Hepatocyte (in vitro differentiated cells): ENCODE measurements at regions not wholly inside any gene's neighbourhood (a gene's known extent, or its start where the extent isn't known, plus 50 kb on each side); places are given as distances from the start of the nearest gene placed in this dataset.

Experiments
- DNase-seq: peaks from one replicate; pipeline ENCODE4 v3.0.0-alpha.2; 2016; ENCODE audit warnings: low spot score
- H2AFZ ChIP-seq: fragments of 200-600 bp; sonication (generic); 2 replicates; pipeline ENCODE4 v1.6.0; 2016; ENCODE audit warnings: antibody characterized with exemption, mild to moderate bottlenecking
- H3K27ac ChIP-seq: fragments of 200-600 bp; sonication (generic); 2 replicates; pipeline ENCODE4 v1.5.1; 2016; ENCODE audit warnings: mild to moderate bottlenecking
- H3K27me3 ChIP-seq: fragments of 200-600 bp; sonication (generic); 2 replicates; pipeline ENCODE4 v1.6.1; 2016
- H3K36me3 ChIP-seq: fragments of 200-600 bp; sonication (generic); replicated peaks from 2 replicates; pipeline ENCODE4 v1.5.1; 2016; ENCODE audit warnings: low read depth; ENCODE audit not compliant: insufficient read depth
- H3K4me1 ChIP-seq: fragments of 200-600 bp; sonication (generic); 2 replicates; pipeline ENCODE4 v1.5.1; 2016; ENCODE audit warnings: mild to moderate bottlenecking, moderate library complexity; ENCODE audit not compliant: insufficient read depth
- H3K4me2 ChIP-seq: fragments of 200-600 bp; sonication (generic); 2 replicates; pipeline ENCODE4 v1.6.0; 2016
- H3K4me3 ChIP-seq: fragments of 200-600 bp; sonication (generic); 2 replicates; pipeline ENCODE4 v1.5.1; 2016; ENCODE audit warnings: mild to moderate bottlenecking
- H3K79me2 ChIP-seq: fragments of 200-600 bp; sonication (generic); 2 replicates; pipeline ENCODE4 v1.6.0; 2017; ENCODE audit warnings: mild to moderate bottlenecking
- H3K9me2 ChIP-seq: fragments of 200-600 bp; sonication (generic); replicated peaks from 2 replicates; pipeline ENCODE4 v1.6.0; 2017; ENCODE audit warnings: mild to moderate bottlenecking; ENCODE audit not compliant: insufficient read depth
- H3K9me3 ChIP-seq: fragments of 200-600 bp; sonication (generic); 2 replicates; pipeline ENCODE4 v1.5.1; 2016; ENCODE audit warnings: low read depth, mild to moderate bottlenecking
- H4K20me1 ChIP-seq: fragments of 200-600 bp; sonication (generic); 2 replicates; pipeline ENCODE4 v1.6.0; 2016; ENCODE audit warnings: mild to moderate bottlenecking; ENCODE audit not compliant: insufficient read depth, poor library complexity, severe bottlenecking
- EZH2 ChIP-seq: fragments of 200-600 bp; sonication (generic); IDR thresholded peaks from 2 replicates; pipeline ENCODE4 v1.6.1; 2016; ENCODE audit warnings: antibody characterized with exemption, mild to moderate bottlenecking, borderline replicate concordance
- EZH2phosphoT487 ChIP-seq: fragments of 200-600 bp; sonication (generic); IDR thresholded peaks from one replicate; pipeline ENCODE4 v1.6.1; 2018; ENCODE audit warnings: antibody characterized with exemption, mild to moderate bottlenecking, low read depth, moderate library complexity; ENCODE audit not compliant: unreplicated experiment, severe bottlenecking
- WGBS: methylation state at CpG from one replicate; pipeline ENCODE4 v1.1.6; 2016; ENCODE audit warnings: low lambda C conversion rate; ENCODE audit errors: missing lambda C conversion rate; 5-methylcytosine and 5-hydroxymethylcytosine counted together
- TF ChIP-seq, protein P1 (sequence below): fragments of 200-600 bp; sonication (generic); IDR thresholded peaks from 2 replicates; pipeline ENCODE4 v1.5.1; 2016; ENCODE audit warnings: antibody characterized with exemption, mild to moderate bottlenecking; ENCODE audit not compliant: poor library complexity

DNA sequence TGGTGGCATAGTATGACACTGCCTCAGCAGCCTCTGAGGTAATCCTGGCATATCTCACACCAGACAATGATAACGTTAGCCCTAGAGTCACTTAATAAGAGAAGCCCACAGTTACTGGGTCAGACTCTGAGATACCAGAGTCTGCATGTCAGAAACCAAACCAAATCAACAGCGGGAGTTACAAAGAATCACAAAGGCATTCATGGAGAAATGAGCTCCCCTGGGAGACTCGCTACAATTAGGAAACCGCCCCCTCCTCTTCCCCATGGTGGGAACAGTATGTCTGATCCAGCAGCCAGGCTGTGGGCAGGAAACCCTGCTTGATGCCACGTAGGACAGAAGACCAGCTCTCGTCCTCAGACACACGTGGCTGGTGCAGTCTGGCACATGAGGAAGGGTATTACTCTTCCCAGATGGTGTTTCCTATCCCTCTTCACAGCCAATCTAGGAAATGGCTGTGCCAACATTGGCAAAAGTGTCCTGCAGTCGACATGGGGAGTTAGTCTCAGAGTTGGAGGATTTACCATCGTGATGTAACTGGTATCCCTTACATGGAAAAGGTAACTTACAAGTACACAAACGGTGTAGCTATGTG lies 485.4 kb downstream of the ZNF608 start:
- H3K9me2 ChIP-seq, result no peaks in the 10 kb centered on the region
- no peaks in the 10 kb centered on the region for H4K20me1 ChIP-seq
- no peak overlapping the region for H3K4me3 ChIP-seq
- H3K9me3 ChIP-seq, result no peaks in the 10 kb centered on the region
- no peaks in the 10 kb centered on the region for H3K27me3 ChIP-seq
- H3K4me2 ChIP-seq, result no peak overlapping the region
- no peaks in the 10 kb centered on the region for H3K79me2 ChIP-seq
- peaks cover 16% of the 10 kb centered on the region for H3K4me1 ChIP-seq
- no peak overlapping the region for H3K27ac ChIP-seq
- H3K36me3 ChIP-seq, result no peaks in the 10 kb centered on the region
- DNase-seq, result no peak
- WGBS, result 85% methylated on average over 10 of the region's 10 CpGs
- TF ChIP-seq, protein P1, sequence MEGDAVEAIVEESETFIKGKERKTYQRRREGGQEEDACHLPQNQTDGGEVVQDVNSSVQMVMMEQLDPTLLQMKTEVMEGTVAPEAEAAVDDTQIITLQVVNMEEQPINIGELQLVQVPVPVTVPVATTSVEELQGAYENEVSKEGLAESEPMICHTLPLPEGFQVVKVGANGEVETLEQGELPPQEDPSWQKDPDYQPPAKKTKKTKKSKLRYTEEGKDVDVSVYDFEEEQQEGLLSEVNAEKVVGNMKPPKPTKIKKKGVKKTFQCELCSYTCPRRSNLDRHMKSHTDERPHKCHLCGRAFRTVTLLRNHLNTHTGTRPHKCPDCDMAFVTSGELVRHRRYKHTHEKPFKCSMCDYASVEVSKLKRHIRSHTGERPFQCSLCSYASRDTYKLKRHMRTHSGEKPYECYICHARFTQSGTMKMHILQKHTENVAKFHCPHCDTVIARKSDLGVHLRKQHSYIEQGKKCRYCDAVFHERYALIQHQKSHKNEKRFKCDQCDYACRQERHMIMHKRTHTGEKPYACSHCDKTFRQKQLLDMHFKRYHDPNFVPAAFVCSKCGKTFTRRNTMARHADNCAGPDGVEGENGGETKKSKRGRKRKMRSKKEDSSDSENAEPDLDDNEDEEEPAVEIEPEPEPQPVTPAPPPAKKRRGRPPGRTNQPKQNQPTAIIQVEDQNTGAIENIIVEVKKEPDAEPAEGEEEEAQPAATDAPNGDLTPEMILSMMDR, result no peak
- TF ChIP-seq EZH2phosphoT487 (no peak), EZH2 (no peak)
- no peak overlapping the region for H2AFZ ChIP-seq

DNA sequence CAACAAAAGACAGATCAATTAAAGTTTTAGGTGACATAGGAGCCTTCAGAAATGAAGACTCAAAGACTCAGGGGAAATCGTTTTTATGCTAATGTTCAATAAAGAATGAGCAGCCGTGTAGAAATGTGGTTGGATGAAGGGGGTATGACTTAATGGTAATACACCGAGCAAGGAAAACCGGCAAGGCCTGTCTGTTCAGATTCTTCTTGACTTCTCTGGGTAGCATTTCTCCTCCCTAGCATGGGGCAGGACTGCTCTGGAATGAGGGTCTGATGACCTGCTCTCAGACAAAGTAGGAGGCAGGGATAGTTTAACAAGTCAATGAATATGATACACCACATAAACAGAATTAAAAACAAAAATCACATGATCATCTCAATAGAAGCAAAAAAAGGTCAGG lies 487.4 kb downstream of the ZNF608 start:
- no peaks in the 10 kb centered on the region for H3K36me3 ChIP-seq
- H3K27ac ChIP-seq, result no peak overlapping the region
- no peaks in the 10 kb centered on the region for H3K27me3 ChIP-seq
- H4K20me1 ChIP-seq, result no peaks in the 10 kb centered on the region
- H3K79me2 ChIP-seq, result no peaks in the 10 kb centered on the region
- H3K9me3 ChIP-seq, result no peaks in the 10 kb centered on the region
- 90% methylated on average over 4 of the region's 4 CpGs for WGBS
- no peak overlapping the region for H3K4me3 ChIP-seq
- no peaks in the 10 kb centered on the region for H3K9me2 ChIP-seq
- TF ChIP-seq EZH2, result no peak
- TF ChIP-seq, protein P1, result no peak
- no peak for TF ChIP-seq EZH2phosphoT487
- no peak overlapping the region for H2AFZ ChIP-seq
- no peak overlapping the region for H3K4me2 ChIP-seq
- no peak for DNase-seq
- H3K4me1 ChIP-seq, result peaks cover 14% of the 10 kb centered on the region

DNA sequence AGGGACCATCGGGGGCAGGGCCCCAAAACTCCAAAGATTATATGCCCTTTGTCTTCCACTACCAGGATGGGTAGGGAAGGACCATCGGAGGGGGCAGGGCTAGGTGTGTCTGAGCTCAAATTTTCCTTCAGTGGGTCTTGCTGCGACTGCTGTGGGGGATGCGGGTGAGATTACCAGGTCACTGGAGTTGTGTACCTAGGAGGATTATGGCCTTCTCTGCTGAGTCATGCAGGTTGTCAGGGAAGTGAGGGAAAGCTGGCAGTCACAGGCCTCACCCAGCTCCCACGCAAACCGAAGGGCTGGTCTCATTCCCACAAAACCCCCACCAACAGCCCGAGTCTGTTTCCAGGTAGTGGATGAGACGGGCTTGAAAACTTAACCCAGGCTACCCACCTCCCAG lies 489.4 kb downstream of the ZNF608 start:
- Histone ChIP-seq H3K4me1 (peaks cover 5% of the 10 kb centered on the region), H3K9me3 (no peaks in the 10 kb centered on the region), H3K79me2 (no peaks in the 10 kb centered on the region), H3K27ac (no peak overlapping the region), H4K20me1 (no peaks in the 10 kb centered on the region), H3K27me3 (no peaks in the 10 kb centered on the region), H2AFZ (no peak overlapping the region), H3K4me3 (no peak overlapping the region), H3K36me3 (no peaks in the 10 kb centered on the region), H3K9me2 (no peaks in the 10 kb centered on the region), H3K4me2 (no peak overlapping the region)
- TF ChIP-seq, protein P1, result no peak
- TF ChIP-seq EZH2phosphoT487 (no peak), EZH2 (no peak)
- whole genome bisulfite sequencing, result 90% methylated on average over 8 of the region's 8 CpGs
- no peak for DNase-seq
